ENCODE measurements at regions not wholly inside any gene's neighbourhood (a gene's known extent, or its start where the extent isn't known, plus 50 kb on each side); places are given as distances from the start of the nearest gene placed in this dataset.

GRCh38 chr1:112325504-112325903 is 70.5 kb upstream of the CTTNBP2NL start:
- Histone ChIP-seq H3K9me3 (ENCODE audit: control insufficient read depth, low read length) (no peaks in the 10 kb centered on the region), H3K36me3 (ENCODE audit: control insufficient read depth, insufficient read depth, low read length) (no peaks in the 10 kb centered on the region), H3K4me3 (ENCODE audit: extremely low read depth, insufficient read depth, low read length, poor library complexity, severe bottlenecking) (no peak overlapping the region), H3K4me1 (ENCODE audit: control insufficient read depth, insufficient read depth, low read length, poor library complexity, severe bottlenecking) (peaks cover 5% of the 10 kb centered on the region), H3K27ac (ENCODE audit: low read depth, low read length, severe bottlenecking) (no peak overlapping the region)
- 32% methylated on average over 15 of the region's 15 CpGs for WGBS, 2 experiments (ENCODE audit: insufficient coverage in 2 of 2)

- H3K36me3 ChIP-seq (ENCODE audit: control insufficient read depth, insufficient read depth, low read length) = no peaks in the 10 kb centered on the region
- 70 to 100% methylated on average over 2 to 3 of the region's 3 CpGs for WGBS, 2 experiments (ENCODE audit: insufficient coverage in 2 of 2)
- H3K9me3 ChIP-seq (ENCODE audit: control insufficient read depth, low read length) = no peaks in the 10 kb centered on the region
- no peaks in the 10 kb centered on the region for H3K4me1 ChIP-seq (ENCODE audit: control insufficient read depth, insufficient read depth, low read length, poor library complexity, severe bottlenecking)
- no peak overlapping the region for H3K27ac ChIP-seq (ENCODE audit: low read depth, low read length, severe bottlenecking)
- no peak overlapping the region for H3K4me3 ChIP-seq (ENCODE audit: extremely low read depth, insufficient read depth, low read length, poor library complexity, severe bottlenecking)
These were observed 67.4 kb upstream of the CTTNBP2NL start for GRCh38 chr1:112328600-112328999.

- H3K36me3 ChIP-seq (ENCODE audit: control insufficient read depth, insufficient read depth, low read length) = no peaks in the 10 kb centered on the region
- H3K27ac ChIP-seq (ENCODE audit: low read depth, low read length, severe bottlenecking) = no peak overlapping the region
- WGBS, 2 experiments (ENCODE audit: insufficient coverage in 2 of 2) = 71 to 83% methylated on average over 3 to 4 of the region's 9 CpGs
- no peak overlapping the region for H3K4me3 ChIP-seq (ENCODE audit: extremely low read depth, insufficient read depth, low read length, poor library complexity, severe bottlenecking)
- H3K9me3 ChIP-seq (ENCODE audit: control insufficient read depth, low read length) = no peaks in the 10 kb centered on the region
- H3K4me1 ChIP-seq (ENCODE audit: control insufficient read depth, insufficient read depth, low read length, poor library complexity, severe bottlenecking) = no peaks in the 10 kb centered on the region
These were observed 63.6 kb upstream of the CTTNBP2NL start for GRCh38 chr1:112332176-112333150.

- H3K4me3 ChIP-seq (ENCODE audit: extremely low read depth, insufficient read depth, low read length, poor library complexity, severe bottlenecking) = no peak overlapping the region
- WGBS, 2 experiments (ENCODE audit: insufficient coverage in 2 of 2) = 86% methylated on average over 3 of the region's 3 CpGs; no CpG with 5 or more reads in 1 of the 2 experiments
- H3K9me3 ChIP-seq (ENCODE audit: control insufficient read depth, low read length) = no peaks in the 10 kb centered on the region
- H3K4me1 ChIP-seq (ENCODE audit: control insufficient read depth, insufficient read depth, low read length, poor library complexity, severe bottlenecking) = no peaks in the 10 kb centered on the region
- no peak overlapping the region for H3K27ac ChIP-seq (ENCODE audit: low read depth, low read length, severe bottlenecking)
- no peaks in the 10 kb centered on the region for H3K36me3 ChIP-seq (ENCODE audit: control insufficient read depth, insufficient read depth, low read length)
These were observed 60.7 kb upstream of the CTTNBP2NL start for GRCh38 chr1:112335351-112335750.

GRCh38 chr1:112337028-112337531 is 58.9 kb upstream of the CTTNBP2NL start:
- Histone ChIP-seq H3K9me3 (ENCODE audit: control insufficient read depth, low read length) (no peaks in the 10 kb centered on the region), H3K4me1 (ENCODE audit: control insufficient read depth, insufficient read depth, low read length, poor library complexity, severe bottlenecking) (no peaks in the 10 kb centered on the region), H3K27ac (ENCODE audit: low read depth, low read length, severe bottlenecking) (no peak overlapping the region), H3K36me3 (ENCODE audit: control insufficient read depth, insufficient read depth, low read length) (no peaks in the 10 kb centered on the region), H3K4me3 (ENCODE audit: extremely low read depth, insufficient read depth, low read length, poor library complexity, severe bottlenecking) (no peak overlapping the region)
- WGBS, 2 experiments (ENCODE audit: insufficient coverage in 2 of 2) = 43 to 51% methylated on average over 8 to 12 of the region's 13 CpGs

- H3K4me3 ChIP-seq (ENCODE audit: extremely low read depth, insufficient read depth, low read length, poor library complexity, severe bottlenecking) = no peak overlapping the region
- no peaks in the 10 kb centered on the region for H3K36me3 ChIP-seq (ENCODE audit: control insufficient read depth, insufficient read depth, low read length)
- H3K27ac ChIP-seq (ENCODE audit: low read depth, low read length, severe bottlenecking) = no peak overlapping the region
- H3K9me3 ChIP-seq (ENCODE audit: control insufficient read depth, low read length) = no peaks in the 10 kb centered on the region
- no peaks in the 10 kb centered on the region for H3K4me1 ChIP-seq (ENCODE audit: control insufficient read depth, insufficient read depth, low read length, poor library complexity, severe bottlenecking)
- 86 to 95% methylated on average over 4 of the region's 4 CpGs for WGBS, 2 experiments (ENCODE audit: insufficient coverage in 2 of 2)
These were observed 54.0 kb upstream of the CTTNBP2NL start for GRCh38 chr1:112341986-112342385.

GRCh38 chr1:112342558-112342957 is 53.5 kb upstream of the CTTNBP2NL start:
- WGBS, 2 experiments (ENCODE audit: insufficient coverage in 2 of 2) = 73 to 91% methylated on average over 3 of the region's 3 CpGs
- H3K4me1 ChIP-seq (ENCODE audit: control insufficient read depth, insufficient read depth, low read length, poor library complexity, severe bottlenecking) = no peaks in the 10 kb centered on the region
- no peak overlapping the region for H3K27ac ChIP-seq (ENCODE audit: low read depth, low read length, severe bottlenecking)
- H3K36me3 ChIP-seq (ENCODE audit: control insufficient read depth, insufficient read depth, low read length) = no peaks in the 10 kb centered on the region
- H3K9me3 ChIP-seq (ENCODE audit: control insufficient read depth, low read length) = no peaks in the 10 kb centered on the region
- no peak overlapping the region for H3K4me3 ChIP-seq (ENCODE audit: extremely low read depth, insufficient read depth, low read length, poor library complexity, severe bottlenecking)

GRCh38 chr1:112344754-112345423 is 51.1 kb upstream of the CTTNBP2NL start:
- no peaks in the 10 kb centered on the region for H3K9me3 ChIP-seq (ENCODE audit: control insufficient read depth, low read length)
- no peaks in the 10 kb centered on the region for H3K4me1 ChIP-seq (ENCODE audit: control insufficient read depth, insufficient read depth, low read length, poor library complexity, severe bottlenecking)
- H3K36me3 ChIP-seq (ENCODE audit: control insufficient read depth, insufficient read depth, low read length) = no peaks in the 10 kb centered on the region
- WGBS, 2 experiments (ENCODE audit: insufficient coverage in 2 of 2) = 70 to 82% methylated on average over 5 to 6 of the region's 7 CpGs
- no peak overlapping the region for H3K27ac ChIP-seq (ENCODE audit: low read depth, low read length, severe bottlenecking)
- no peak overlapping the region for H3K4me3 ChIP-seq (ENCODE audit: extremely low read depth, insufficient read depth, low read length, poor library complexity, severe bottlenecking)
